Thymus (tissue), 11 donors: ENCODE measurements at regions not wholly inside any gene's neighbourhood (a gene's known extent, or its start where the extent isn't known, plus 50 kb on each side); places are given as distances from the start of the nearest gene placed in this dataset.

Experiments used
- DNase-seq, 9 donors: peaks; one replicate each; pipeline ENCODE4 v3.0.0-alpha.2; 2013; ENCODE audit warnings: low spot score in 9 of 9, low read depth in 6 of 9, missing footprints in 1 of 9
- H3K27ac ChIP-seq, 2 donors: one replicate each; pipeline ENCODE4 v1.5.1; 2013; ENCODE audit warnings: control low read depth in 1 of 2, low read depth in 1 of 2, low read length in 1 of 2, mild to moderate bottlenecking in 1 of 2, moderate library complexity in 1 of 2
- H3K27me3 ChIP-seq, 2 donors: one replicate each; pipeline ENCODE4 v1.5.1; 2013; ENCODE audit warnings: low read length in 1 of 2; ENCODE audit not compliant: control insufficient read depth in 2 of 2, insufficient read depth in 1 of 2
- H3K36me3 ChIP-seq, 2 donors: one replicate each; pipeline ENCODE4 v1.5.1; 2013; ENCODE audit warnings: low read length in 1 of 2, mild to moderate bottlenecking in 1 of 2, moderate library complexity in 1 of 2; ENCODE audit not compliant: control insufficient read depth in 2 of 2, insufficient read depth in 2 of 2
- H3K4me1 ChIP-seq, 2 donors: one replicate each; pipeline ENCODE4 v1.5.1; 2013; ENCODE audit warnings: low read length in 2 of 2; ENCODE audit not compliant: control insufficient read depth in 2 of 2, insufficient read depth in 2 of 2
- H3K4me3 ChIP-seq, 2 donors: one replicate each; pipeline ENCODE4 v1.5.1; 2013; ENCODE audit warnings: low read length in 2 of 2, control low read depth in 1 of 2, mild to moderate bottlenecking in 1 of 2
- H3K9me3 ChIP-seq, 2 donors: one replicate each; pipeline ENCODE4 v1.5.1; 2013; ENCODE audit warnings: low read length in 1 of 2, mild to moderate bottlenecking in 1 of 2; ENCODE audit not compliant: control insufficient read depth in 2 of 2, insufficient read depth in 1 of 2
- WGBS: extraction: QIAGEN DNeasy Blood & Tissue Kit; methylation state at CpG from one replicate; pipeline ENCODE4 v1.1.7; 2013; 5-methylcytosine and 5-hydroxymethylcytosine counted together
- donor health status: healthy.

DNA sequence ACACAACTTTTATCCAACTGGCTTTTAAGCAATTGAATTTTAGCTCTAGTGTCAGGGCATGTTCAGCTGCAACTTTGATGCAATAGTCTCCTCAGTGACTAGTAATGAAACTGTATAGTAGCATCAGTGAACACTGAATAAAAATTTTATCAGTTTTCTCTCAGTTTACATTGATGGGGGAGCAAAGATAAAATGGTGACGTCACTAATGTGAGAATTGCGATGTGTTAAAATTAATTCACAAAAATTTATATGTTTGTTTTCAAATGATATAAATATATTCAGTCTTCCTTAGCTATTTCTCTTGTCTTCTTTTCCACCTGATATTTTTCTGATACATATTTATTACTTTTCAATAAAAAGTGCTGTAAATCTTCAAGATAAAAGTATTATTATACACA is 508.8 kb upstream of the AGA start:
- H3K4me1 ChIP-seq = no peaks in the 10 kb centered on the region
- H3K9me3 ChIP-seq = no peaks in the 10 kb centered on the region
- DNase-seq = no peak
- H3K36me3 ChIP-seq = no peaks in the 10 kb centered on the region
- H3K27ac ChIP-seq = no peak overlapping the region
- H3K27me3 ChIP-seq = no peaks in the 10 kb centered on the region
- 97% methylated on average over 2 of the region's 2 CpGs for WGBS
- H3K4me3 ChIP-seq = no peak overlapping the region

DNA sequence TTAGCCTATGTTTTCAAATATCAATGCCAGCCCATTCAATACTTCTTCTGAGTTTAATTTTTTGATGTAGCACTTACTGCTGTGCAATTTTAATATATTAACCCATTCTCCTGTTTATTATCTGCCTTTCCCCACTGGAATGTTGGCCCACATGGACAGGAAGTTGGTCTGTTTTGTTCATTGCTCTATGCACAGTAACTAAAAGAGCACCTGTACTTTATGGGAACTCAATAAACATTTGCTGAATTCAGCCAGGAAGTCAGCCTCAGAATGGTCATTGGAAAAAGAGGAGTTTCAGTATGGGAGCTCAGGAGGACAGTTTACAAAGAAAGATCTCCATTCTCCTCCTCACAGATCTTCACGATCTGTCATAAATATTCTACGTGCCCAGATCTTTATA is 510.5 kb upstream of the AGA start:
- no peak overlapping the region for H3K27ac ChIP-seq

DNA sequence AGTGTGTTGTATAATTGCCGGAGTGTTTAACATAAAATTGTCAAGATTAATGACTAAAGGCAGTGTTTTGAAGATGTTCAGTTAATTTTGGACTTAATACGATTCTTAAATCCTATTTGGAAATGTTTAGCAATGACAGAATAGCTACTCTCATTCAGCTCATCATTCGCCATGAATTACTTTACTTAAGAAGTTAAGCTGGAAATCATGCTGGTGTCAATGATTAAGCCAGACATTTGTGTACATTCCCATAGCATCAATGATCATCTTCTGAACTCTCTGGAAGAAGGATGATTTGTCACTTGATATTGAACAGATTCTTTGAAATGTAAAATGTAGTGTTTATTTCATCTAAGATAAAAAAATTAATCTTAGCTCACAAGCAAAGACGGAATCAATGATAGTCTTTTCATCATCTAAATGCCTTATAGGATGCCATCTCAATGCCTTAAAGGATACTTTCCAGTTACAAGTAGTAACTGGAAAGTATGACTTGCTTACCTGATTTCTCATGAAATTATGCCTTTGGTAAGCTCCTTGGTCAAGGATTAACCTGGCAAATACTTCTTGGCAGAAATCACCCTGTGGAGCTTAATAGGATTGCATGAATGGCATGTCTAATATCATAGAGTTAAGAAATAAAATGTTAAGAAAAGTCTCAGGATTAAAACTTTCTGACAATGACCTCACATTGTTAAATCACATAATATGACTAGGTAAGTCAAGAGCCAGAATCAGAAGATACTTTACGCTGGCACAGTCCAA is 515.5 kb upstream of the AGA start:
- Histone ChIP-seq H3K9me3 (no peaks in the 10 kb centered on the region), H3K4me3 (no peak overlapping the region), H3K4me1 (no peaks in the 10 kb centered on the region), H3K27ac (no peak overlapping the region), H3K36me3 (no peaks in the 10 kb centered on the region), H3K27me3 (no peaks in the 10 kb centered on the region)
- DNase-seq = no peak
- 95% methylated on average over 5 of the region's 5 CpGs for WGBS

More for the DNA sequence above, 510.5 kb upstream of the AGA start:
- H3K4me1 ChIP-seq = no peaks in the 10 kb centered on the region
- H3K27me3 ChIP-seq = no peaks in the 10 kb centered on the region
- H3K36me3 ChIP-seq = no peaks in the 10 kb centered on the region
- H3K4me3 ChIP-seq = no peak overlapping the region
- no peak for DNase-seq
- WGBS = 98% methylated on average over 2 of the region's 2 CpGs
- H3K9me3 ChIP-seq = no peaks in the 10 kb centered on the region

DNA sequence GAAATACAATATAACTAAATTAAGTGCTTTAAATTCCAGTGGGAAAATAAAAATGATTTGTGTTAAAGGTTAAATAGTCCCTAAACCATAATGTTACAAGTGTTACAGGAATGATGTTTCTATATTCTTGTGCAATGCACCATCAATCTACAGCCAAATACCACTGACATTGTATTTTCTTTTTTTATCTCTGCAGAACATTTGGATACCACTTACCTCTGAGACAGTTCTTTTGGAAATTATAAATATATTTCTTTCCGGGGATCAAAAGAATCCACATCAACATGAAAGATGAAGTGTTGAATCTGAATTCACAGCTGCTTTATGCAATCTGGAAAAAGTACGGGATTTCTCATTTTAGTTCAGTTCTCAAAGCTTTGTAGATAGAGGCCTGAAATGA is 518.3 kb upstream of the AGA start:
- no peaks in the 10 kb centered on the region for H3K9me3 ChIP-seq
- H3K4me3 ChIP-seq = no peak overlapping the region
- WGBS = 96% methylated on average over 2 of the region's 2 CpGs
- H3K27ac ChIP-seq = no peak overlapping the region
- H3K36me3 ChIP-seq = no peaks in the 10 kb centered on the region
- H3K4me1 ChIP-seq = no peaks in the 10 kb centered on the region
- no peak for DNase-seq
- no peaks in the 10 kb centered on the region for H3K27me3 ChIP-seq

DNA sequence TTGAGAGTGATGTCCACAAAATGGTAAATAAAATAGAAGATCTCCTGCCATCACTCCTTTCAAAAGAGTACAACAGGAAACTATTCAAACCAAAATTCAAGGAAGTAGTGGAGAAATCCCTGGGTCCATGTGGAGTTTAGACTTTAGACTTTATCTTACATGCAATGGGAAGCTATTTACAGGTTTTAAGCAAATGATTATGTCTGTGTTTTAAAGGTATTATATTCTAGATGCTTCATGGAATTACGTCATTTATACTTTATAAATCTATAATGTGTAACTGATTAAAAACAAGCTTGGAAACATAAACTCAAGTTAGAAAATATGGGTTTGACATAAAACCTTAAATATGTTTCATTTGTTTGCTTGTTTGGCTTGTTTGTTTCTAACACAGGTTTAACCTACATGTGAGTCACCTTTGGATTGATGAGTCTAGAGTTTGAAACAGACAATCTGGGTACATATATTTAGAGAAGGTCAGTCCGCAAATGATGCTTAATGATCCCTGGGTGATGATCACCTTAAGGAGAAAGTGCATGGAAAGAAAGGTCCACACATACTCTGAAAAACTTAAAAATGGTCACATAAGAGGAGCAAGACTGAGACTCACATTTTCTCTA is 519.6 kb upstream of the AGA start:
- no peak overlapping the region for H3K27ac ChIP-seq
- no peaks in the 10 kb centered on the region for H3K9me3 ChIP-seq
- no peaks in the 10 kb centered on the region for H3K27me3 ChIP-seq
- no peak for DNase-seq
- no peaks in the 10 kb centered on the region for H3K4me1 ChIP-seq
- no peak overlapping the region for H3K4me3 ChIP-seq
- H3K36me3 ChIP-seq = no peaks in the 10 kb centered on the region
- 95% methylated on average over 2 of the region's 2 CpGs for WGBS

DNA sequence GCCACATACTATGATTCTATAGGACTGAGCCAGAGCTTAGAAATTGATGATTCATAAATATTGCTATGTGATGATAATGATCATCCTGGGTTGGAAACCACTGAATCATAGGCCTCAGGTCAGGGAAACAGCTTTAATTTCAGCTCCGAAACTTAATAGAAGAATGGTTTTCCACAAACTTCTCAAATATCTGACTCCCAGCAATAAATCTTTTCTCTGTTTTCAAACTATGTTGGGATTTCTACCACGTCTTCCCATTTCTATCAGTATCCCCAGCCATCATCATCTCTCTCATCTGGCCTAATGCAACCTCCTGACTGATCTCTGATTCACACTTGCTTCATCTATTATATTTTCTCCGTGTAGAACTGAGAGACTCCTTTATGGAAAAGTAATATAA is 521.8 kb upstream of the AGA start:
- Histone ChIP-seq H3K36me3 (no peaks in the 10 kb centered on the region), H3K27me3 (no peaks in the 10 kb centered on the region), H3K4me1 (no peaks in the 10 kb centered on the region), H3K4me3 (no peak overlapping the region), H3K27ac (no peak overlapping the region), H3K9me3 (no peaks in the 10 kb centered on the region)
- no peak for DNase-seq
- 89% methylated on average over 3 of the region's 3 CpGs for WGBS

DNA sequence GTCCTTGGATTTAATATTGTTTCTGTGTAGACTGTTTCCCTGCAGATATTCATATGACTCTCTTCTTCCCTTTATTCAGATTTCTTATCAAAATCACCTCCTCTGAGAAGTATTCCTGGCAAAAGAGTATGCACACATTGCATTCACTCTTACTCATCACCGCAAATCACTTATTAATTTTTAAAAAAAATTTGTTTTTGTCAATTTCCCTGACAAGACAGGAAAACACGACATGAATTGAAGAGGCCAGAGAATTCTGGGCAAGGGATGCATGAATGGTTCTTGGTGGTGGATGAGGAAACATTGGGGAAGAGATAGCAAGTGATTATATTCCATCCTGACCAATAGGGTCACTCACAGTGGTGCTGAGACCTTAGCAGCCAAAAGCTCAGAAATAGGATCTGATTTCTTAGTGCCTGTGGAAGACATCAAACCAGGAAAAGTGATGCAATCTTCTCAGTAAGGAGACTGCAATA is 522.5 kb upstream of the AGA start:
- DNase-seq = no peak
- Histone ChIP-seq H3K27me3 (no peaks in the 10 kb centered on the region), H3K36me3 (no peaks in the 10 kb centered on the region), H3K4me3 (no peak overlapping the region), H3K9me3 (no peaks in the 10 kb centered on the region), H3K27ac (no peak overlapping the region), H3K4me1 (no peaks in the 10 kb centered on the region)
- WGBS = 39% methylated on average over 2 of the region's 2 CpGs

DNA sequence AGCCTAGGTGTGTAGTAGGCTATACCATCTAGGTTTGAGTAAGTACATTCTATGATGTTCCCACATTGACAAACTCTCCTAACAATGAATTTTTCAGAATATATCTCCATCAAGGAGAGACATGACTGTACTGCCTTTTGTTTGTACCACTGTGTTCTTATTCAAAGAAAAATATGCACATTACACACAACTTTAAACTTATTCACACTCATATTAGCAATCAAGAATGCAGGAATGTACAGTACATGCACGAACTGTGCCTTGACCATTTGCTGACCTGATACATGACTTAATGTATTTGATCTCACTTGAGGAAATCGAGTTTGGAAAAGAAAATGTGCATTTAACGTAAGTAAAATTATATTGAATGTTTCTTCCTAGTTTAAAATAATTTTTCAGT is 525.1 kb upstream of the AGA start:
- Histone ChIP-seq H3K36me3 (no peaks in the 10 kb centered on the region), H3K4me1 (no peaks in the 10 kb centered on the region), H3K27ac (no peak overlapping the region), H3K27me3 (no peaks in the 10 kb centered on the region), H3K9me3 (no peaks in the 10 kb centered on the region), H3K4me3 (no peak overlapping the region)
- DNase-seq = no peak
- WGBS = 63% methylated on average over 3 of the region's 3 CpGs

DNA sequence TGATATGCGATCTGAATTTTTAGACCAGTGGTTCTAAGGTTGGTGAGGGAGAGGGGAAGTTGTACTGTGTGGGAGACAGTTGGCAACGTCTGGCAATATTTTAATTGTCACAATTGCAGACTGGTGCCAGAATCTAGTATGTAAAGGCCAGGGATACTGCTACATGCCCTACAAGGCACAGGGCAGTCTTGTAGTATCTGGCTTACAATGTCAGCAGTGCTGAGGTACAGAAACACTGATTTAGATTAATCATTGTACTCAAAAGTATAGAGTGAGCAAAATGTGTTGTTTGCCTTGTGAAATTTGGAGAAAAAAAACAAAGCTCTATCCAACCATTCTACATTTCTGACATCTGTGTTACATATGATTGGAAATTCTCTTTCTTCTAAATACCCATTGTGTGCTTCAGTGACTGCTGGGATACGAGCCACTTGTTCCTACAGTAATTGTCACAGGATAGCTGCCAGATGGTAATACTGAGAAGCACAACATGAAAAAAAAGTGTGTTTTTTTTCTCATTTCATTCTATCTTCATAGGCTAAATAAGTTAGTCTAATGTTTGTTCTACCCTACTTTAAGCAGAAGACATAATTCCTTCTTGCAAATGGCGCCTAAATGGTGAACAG is 526.7 kb upstream of the AGA start:
- Histone ChIP-seq H3K27ac (no peak overlapping the region), H3K27me3 (no peaks in the 10 kb centered on the region), H3K9me3 (no peaks in the 10 kb centered on the region), H3K4me3 (no peak overlapping the region), H3K4me1 (no peaks in the 10 kb centered on the region), H3K36me3 (no peaks in the 10 kb centered on the region)
- no peak for DNase-seq
- WGBS = 77% methylated on average over 4 of the region's 4 CpGs
